Stimulated activated CD8-positive, alpha-beta memory T cell treated with anti-CD3 and anti-CD28 coated beads, Interleukin-12 subunit alpha, Interleukin-12 subunit beta, amount 100 ng/mL, for 4 hours (primary cell): ENCODE measurements at regions not wholly inside any gene's neighbourhood (a gene's known extent, or its start where the extent isn't known, plus 50 kb on each side); places are given as distances from the start of the nearest gene placed in this dataset.
"Not testable (repeated sequence)": the region's sequence is repeated elsewhere in the genome, so short reads cannot be mapped to it uniquely, and the experiment has no call there.

Experiments used
- DNase-seq: peaks from one replicate; pipeline ENCODE4 v3.0.0-alpha.2; 2020; ENCODE audit warnings: low read depth

DNA sequence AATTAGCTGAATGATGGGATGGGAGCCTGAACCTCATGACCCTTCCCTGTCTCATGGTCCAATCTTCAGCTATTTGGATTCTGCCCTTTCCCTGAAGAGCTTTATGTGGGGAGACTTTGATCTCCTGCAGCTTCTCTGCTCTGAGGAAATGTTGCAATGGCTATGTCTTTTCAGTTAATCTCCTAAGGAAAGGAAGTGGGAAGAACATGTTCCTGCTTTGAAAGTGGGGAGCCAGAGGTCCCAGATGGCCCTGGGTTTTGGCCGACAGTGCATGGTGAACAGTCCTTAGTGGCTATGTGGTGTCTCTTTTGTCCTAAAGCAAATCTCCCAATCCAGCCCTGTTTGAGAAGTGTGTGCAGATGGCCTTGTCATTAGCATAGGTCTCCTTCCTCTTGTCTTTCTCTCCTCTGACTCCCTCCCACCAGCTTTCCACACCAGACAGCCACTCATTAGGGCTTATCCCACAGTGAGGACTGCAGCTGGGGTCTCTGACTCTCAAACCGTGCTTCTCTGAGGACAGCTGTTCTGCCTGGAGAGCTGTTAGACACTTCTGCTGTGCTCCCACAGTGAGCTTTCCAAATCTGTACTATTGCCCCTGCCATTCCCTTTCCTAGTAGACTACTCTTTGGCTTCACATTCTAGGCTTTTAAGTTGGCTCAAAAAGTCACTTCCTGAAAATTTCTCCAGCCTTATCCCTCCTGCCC is 365.8 kb upstream of the UMPS start:
- no peak for DNase-seq

DNA sequence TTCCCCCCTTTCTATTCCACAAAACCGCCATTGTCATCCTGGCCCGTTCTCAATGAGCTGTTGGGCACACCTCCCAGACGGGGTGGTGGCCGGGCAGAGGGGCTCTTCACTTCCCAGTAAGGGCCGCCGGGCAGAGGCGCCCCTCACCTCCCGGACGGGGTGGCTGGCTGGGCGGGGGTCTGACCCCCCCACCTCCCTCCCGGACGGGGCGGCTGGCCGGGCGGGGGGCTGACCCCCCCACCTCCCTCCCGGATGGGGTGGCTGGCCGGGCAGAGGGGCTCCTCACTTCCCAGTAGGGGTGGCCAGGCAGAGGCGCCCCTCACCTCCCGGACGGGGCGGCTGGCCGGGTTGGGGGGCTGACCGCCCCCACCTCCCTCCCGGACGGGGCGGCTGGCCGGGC is 363.6 kb upstream of the UMPS start:
- not testable (repeated sequence) for DNase-seq

DNA sequence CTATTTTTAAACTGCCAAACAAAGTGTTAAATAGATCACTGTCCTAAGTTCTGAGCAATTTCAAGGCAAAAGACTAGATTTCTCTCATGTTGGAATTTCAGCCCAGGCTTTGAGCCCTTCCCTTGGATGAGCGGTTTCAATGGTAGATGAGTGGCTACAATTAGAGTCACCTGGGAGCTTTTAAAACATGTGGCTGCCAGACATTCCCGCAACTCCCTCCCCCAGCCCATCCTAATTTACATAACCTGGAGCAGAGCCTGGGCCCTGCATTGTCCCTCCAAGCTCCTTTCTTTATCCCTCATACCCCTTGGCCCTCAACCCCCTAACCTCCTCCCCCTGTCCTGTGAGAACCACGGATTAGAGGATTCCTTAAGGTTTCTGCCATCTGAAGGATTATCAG is 357.5 kb upstream of the UMPS start:
- no peak for DNase-seq

DNA sequence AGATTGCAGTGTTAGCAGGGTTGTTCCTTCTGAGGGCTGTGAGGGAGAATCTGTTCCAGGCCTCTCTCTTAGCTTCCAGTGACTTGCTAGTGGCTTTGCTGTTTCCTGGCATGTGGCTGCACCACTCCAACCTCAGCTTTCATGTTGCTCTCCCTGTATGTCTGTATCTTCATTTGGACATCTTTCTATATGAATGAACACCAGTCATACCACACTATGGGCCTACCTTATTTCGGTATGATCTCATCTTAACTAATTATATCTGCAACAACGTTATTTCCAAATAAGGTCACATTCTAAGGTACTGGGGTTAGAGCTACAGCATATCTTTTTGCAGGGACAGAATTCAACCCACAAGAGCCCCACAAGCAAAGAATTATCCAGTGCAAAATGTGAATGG is 356.7 kb upstream of the UMPS start:
- no peak for DNase-seq

DNA sequence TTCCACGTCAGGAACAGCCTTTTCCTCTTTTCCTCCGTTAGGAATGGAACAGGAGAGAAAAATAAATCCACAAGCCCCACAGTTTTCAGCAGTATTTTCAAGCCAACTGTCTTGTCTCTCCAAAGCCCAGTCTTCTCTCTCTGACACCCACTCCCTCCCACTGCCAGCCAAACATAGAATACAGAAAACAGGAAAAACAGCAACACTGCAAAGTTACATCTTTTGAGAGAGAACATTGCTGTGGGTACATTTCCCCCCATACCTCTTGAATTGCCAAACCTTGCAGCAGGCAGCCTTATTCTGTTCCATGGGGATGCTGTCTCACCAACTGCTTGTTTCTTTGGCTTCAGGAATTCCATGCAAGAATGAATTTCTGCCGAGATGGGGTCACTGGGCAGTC is 355.7 kb upstream of the UMPS start:
- no peak for DNase-seq

DNA sequence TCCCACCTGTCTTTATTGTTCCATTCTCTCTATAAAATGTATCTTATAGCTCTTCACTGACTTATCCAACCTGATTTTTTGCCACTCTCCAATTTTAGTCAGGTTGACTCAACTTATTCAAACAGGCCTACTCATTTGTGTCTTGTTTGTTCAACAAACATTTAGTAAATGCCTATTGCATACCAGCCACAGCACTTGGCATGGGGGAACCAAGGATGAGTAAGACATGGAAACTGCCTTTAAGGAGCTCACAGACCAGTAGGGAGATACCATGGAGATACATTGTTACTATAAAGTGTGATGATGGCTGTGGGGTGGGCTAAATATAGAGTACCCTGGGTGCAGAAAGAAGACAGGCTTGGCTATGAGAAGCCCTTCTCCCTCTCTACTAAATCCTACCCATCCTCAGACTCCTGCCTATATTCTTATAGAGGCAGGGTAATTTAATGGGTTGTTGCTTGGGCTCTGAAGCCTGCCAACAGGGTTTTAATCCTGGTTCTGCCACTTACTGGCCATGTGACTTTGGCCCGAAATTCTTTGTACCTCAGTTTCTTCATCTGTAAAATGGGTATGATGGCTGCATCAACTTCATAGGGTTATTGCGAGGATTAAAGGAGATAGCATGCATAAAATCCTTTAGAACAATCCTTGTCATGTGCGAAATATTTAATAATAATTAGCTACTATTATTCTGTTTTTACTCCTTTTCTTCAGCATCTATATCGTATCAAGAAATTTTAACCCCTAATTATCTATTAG is 348.5 kb upstream of the UMPS start:
- no peak for DNase-seq

DNA sequence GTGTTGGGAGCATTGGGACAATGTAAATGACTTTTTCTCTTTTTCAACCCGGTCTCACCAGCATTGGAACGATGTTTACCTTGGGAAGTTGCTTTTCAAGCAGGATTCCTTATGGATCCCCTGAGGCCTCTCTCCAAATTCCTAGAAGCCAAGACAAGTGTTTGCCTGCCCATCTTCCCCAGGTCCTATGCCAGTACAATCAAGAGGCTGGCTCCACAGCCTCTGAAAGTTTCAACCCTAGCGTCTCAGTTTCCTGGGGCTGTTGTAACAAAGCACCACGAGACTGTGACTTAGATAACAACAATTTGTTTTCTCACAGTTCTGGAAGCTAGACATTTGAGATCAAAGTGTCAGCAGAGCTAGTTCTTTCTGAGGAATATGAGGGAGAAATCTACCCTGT is 347.2 kb upstream of the UMPS start:
- no peak for DNase-seq

DNA sequence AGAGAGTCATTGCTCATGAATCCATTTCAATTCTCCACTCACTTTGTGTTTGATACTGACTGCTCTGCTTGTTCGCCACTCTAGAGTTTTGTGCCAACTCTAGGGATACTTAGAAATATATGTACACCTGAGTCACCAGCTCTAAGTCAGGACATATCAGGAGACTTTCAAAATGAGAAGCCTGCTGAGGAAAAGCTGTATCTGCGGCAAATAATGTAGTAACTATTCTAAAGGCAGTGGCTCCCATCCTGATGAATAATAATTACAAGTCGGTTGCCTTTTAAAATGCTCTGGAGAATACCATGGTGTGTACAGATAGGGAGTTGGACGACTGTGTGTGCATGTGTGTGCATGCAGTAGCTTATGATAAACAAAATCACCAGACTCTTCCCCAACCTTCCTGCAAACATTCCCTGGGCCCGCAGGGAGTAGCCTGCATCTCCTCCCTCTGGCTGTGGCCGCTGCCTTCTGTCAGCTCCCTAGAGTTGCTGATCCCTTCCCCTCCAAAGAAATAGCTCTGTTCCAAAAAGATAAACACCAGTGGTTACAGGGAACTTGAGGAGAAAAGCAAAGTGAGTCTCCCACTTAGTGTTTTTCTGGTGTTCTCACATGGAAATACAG is 346.3 kb upstream of the UMPS start:
- no peak for DNase-seq

DNA sequence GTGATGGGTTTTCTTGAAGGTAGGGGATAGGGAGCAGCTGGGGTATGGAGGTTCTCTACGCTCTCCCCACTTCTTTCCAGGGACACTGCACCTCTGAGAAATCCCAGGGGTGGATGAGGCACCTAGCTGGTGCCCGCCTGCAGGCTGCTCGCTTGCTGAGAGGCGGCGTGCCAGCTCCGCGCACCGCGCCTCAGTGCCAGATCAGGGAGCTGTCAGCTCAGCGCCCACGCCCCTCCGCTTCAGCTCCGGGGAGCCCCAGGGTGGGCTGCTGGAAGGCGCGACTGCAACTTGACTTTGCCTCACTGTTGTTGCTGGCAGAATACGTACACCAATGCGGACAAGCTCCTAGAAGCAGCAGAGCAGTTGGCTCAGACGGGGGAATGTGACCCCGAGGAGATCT is 345.7 kb upstream of the UMPS start:
- no peak for DNase-seq

DNA sequence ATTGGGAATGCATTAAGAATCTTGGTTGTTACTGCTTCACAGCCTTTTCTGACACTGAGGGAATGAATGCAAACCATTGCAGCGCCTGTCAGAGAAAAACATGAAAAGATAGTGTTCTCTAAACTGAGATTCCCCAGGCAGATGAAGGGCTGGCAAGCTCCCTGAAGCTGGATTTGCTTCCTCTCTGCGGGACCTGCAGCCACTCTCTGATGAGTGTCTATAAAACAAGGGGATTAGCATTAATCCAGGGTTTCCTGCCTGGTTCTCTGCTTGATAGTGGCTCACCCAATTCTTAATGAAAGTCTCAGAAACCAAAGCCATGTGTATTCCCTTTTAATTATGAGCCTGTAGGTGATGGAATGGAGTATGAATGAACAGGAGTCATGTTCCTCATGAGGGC is 344.3 kb upstream of the UMPS start:
- no peak for DNase-seq

DNA sequence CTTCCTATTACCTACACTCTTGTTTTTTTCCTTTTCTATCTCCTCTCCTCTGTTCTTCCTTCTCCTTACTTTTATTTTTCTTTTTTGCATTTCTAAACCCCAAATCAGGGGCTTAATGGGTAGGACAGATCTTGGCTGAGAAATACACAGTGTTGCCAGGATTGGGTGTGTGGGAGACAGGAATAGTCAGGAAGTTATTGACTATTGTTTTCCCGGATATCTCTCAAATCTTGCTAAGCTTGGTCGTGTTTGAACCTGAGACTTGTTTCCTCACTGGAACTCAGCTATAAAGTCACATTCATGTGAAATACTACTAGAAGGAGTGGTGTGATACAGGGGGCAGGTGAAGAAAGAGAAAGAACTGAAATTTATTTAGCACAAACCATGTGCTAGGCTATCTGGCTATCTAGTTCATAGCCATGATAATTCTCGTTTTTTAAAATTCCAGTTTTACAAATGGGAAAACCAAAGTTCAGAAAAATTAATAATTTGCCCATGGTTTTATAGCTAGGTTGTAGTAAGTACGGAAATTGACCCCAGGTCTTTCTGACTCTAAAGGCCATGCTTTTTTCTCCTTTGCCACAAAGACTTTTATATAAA is 343.2 kb upstream of the UMPS start:
- DNase-seq, result no peak

DNA sequence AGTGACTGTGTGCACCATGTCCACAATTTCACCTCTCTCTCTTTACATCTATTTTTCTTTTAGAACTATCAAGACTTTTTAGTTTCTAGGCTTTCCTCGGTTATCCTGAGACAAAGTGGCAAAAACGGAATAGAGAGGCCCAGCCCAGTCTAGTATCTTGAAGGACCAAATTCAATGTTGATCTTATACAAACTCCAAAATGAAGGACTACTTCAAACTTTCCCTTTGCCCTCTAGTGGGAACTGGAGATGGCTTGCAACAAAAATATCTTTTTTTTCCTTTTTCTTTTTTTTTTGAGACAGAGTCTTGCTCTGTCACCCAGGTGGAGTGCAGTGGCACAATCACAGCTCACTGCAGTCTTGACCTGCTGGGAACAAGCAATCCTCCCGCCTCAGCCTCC is 338.5 kb upstream of the UMPS start:
- no peak for DNase-seq

DNA sequence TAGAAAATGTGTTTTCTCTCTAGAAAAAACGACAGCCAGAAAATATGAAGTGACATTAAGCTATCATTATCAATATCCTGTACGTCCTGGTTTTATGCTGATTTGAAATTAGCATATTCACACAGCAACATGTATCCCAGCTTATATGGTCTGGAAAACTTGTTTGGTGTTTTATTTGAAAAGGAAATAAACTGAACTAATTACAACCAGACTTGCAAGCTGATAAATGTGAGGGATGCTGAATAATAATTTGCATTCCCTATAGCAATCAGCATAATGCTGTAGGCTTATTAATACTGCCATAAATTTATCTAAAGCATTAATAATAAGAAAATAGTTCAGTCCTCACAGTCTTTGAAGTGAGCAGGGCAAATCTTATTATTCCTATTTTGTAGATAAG is 336.9 kb upstream of the UMPS start:
- DNase-seq, result no peak

DNA sequence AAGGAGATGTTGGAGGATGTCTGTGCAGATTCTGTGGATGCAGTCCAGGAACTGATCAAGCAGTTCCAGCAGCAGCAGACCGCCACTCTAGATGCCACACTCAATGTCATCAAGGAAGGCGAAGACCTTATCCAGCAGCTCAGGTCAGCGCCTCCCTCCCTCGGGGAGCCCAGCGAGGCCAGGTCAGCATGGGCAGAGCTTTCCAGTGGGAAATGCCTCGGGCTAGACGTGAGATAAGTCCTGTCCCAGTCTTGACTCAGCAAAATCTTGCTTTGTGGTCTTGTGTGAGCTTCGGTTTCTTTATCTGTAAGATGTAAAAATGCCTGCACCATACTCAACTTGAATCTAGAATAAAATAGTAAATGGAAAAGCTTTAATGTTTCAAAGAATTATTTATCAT is 335.1 kb upstream of the UMPS start:
- no peak for DNase-seq

DNA sequence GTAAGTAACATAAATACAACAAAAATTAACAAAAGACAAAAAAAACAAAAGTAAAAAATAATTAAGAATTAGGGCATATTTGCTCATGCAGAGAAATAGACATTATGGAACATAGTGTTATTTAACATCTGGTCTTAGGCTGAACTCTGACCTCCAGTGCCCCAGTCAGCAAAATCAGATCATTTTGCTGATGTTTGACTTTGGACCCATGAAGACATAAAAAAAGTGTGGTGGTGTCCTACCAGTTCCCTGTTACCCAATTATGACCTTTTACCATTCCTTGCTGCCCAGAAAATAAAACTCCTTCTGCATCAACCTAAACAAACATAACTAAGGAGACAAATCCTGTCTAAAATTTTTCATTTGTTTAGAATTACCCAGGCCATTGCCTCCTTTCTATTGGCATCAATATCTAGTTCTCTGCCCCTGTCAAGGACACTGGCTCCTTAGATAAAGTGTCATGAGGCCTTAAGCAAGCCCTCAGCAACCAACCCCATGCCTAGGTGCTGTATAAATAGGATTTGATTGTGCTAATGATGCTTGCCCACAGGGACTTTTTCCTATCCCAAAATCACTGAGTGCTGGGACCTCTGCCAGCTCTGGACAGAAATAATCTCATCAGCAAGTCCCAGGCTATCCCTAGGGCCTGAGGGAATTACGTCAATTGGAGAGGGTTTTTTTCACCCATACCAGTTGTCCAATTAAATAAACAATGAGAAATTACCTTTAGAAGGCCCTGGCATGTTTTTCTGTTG is 334.5 kb upstream of the UMPS start:
- DNase-seq, result no peak

DNA sequence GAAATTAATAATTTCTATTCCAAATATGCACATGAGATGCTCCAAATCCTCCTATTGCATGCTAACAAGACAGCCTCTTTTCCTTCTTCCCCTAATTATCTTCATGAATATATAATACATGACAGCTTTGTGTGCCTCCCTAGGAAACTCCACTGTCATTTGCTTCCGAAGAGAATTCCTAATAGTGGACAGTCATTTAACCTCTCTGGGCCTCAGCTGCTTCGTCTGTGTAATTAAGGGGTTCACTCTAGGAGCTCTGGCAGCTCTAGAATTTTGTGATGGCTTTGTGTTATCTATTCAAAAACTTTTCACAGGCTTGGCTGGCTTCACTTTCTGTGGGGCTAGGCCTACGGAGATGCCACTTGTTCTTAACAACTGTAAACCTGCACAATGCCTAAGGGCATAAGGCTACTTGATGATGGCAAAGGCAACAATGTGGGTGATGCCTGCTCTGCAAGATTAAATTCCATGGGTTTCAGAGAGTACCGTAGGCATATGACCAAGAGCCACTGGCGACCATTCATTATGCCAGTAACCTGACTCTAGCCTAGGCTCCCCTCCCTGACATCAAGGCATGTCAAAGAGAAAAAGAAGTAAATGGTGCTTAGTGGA is 333.8 kb upstream of the UMPS start:
- no peak for DNase-seq

DNA sequence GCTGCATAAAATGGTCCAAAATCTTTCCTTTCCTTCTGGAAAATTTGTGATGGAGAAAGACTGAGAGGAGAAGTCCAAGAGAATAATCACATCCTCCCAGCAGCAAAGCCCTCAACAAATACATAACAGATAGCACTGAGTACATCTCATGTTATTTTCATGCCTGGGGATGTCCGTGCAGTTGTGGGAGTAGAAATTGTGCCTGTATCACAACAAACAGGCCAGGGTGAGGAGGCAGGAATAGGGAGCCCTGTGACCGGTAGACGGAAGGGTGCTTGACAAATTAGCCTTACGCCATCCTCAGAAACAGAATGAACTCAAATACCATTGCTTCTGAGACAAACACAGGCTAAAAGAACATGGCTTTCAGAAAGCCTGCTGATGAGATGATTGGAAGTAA is 333.2 kb upstream of the UMPS start:
- DNase-seq, result no peak

DNA sequence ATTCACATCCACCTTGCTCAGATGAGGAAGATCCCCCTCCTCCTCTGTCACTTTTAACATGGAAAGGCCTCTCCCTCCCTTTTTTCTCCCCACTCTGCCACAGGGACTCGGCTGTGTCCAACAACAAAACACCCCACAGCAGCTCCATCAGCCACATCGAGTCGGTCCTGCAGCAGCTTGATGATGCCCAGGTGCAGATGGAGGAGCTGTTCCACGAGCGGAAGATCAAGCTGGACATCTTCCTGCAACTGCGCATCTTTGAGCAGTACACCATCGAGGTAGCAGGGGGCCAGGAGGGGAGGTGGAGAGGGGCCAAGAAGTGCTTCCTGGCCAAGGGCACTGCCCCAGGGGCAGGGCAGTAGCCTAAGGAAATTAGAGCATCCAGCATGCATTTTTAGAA is 331.7 kb upstream of the UMPS start:
- DNase-seq, result no peak

DNA sequence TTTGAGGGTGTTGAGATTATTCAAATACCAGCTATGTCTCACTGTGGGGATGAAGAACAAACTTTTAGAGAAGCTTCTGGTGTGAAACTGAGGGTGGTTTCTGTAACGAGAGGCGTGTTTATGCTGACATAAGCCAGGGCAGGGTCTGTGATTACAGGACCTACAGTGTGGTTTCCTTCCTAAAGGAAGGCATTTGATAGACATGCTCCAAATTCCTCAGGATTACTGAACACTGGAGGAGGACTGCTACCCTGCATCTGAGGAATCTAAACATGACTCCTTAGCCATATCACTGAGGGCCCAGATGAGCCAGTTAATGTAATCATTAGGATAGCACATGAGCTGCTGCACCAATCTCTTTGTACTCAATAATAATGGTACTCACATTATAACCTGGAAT is 328.4 kb upstream of the UMPS start:
- no peak for DNase-seq

DNA sequence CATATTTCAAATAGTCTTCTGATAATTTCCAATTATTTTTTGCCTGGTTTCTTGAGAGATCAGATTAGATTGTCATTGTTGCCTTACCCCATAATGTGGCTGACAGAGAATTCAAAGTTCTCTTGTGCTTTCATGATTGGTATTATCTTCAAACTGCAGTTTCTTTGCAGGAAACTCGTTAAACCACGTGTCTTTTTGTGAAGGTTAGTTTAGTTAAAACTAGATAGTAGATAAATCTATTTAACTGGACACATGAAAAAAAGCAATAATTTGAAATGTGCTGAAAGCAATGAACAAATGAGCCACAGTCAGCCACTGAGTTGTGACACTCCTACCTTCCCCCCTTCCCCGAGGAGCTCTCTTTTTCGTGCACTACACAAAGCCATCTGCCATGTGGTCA is 327.5 kb upstream of the UMPS start:
- DNase-seq, result no peak

DNA sequence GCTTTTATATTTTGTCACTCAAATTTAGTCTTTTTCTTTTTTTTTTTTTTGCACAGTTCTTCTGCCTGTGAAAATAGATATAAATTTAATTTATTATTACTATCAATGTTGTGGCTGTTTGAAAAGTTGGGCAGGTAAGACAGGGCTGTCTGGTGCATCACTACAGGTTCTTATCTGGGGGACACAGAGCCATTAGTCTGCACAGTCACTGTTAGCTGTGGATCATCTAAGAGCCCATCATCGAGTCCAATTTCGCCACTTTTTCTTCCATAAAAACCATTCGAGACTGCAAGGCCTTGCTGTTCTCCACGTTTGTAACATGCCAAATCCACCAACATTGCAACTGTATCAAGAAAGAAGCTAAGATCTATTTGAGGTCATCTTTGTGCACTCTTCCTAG is 325.6 kb upstream of the UMPS start:
- DNase-seq, result no peak

DNA sequence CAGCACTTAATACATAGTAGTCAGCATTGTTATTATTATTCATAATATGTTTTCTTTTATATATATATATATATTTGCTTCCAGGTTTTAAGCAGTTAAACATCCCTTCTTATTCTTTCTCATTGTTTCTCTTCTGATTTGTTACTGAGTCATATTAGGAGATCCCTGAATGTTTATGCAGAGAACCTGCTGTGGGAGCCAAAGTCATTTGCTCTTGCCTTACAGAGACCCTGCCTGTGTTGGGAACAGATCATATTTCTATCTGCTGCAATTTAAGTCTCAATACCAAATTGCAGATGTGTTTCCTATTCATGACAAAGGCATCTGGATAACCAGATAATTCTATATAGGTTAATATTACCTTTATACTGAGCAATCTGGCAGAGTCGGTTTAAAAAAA is 323.0 kb upstream of the UMPS start:
- DNase-seq, result no peak
